K562 (cell line): ENCODE measurements at regions not wholly inside any gene's neighbourhood (a gene's known extent, or its start where the extent isn't known, plus 50 kb on each side); places are given as distances from the start of the nearest gene placed in this dataset.

Experiments
- ATAC-seq: fragments of 200-7000 bp; cut with Tn5 transposase; 3 replicates; pipeline ENCODE4 v1.9.1; 2020; ENCODE audit warnings: moderate library complexity
- BruUV-seq: library from RNA; stranded (reverse); fragments of 400-500 nt; replicated peaks from 2 replicates; lab custom pipeline; 2021; lab: Mats Ljungman, UMichigan
- CTCF ChIA-PET: fragments of 300-600 bp; formaldehyde crosslinking; extraction: SDS; loops from one replicate; lab custom pipeline; 2021; ENCODE audit warnings: low intra/inter-chr PET ratio; lab: Yijun Ruan, JAX
- POLR2A ChIA-PET: fragments of 300-600, 350-650 bp; sonication (Branson Sonifier 250); formaldehyde crosslinking; extraction: SDS; loops from one replicate; lab custom pipeline; 2021; ENCODE audit warnings: antibody characterized with exemption, inconsistent platforms; lab: Yijun Ruan, JAX
- DNase-seq, 4 experiments: peaks; one replicate each; pipeline versions ENCODE4 v3.0.0 to v3.0.0-alpha.2; 2011 to 2018; ENCODE audit warnings: low spot score in 3 of 4, mixed read lengths in 3 of 4; ENCODE audit errors: extremely low read depth in 1 of 4
- FAIRE-seq: peaks from 2 replicates; lab custom pipeline; 2011; peaks lifted over from hg19 to GRCh38; lab: Jason Lieb, UNC
- H2AFZ ChIP-seq: 2 replicates; pipeline ENCODE4 v1.6.0; 2011; ENCODE audit warnings: low read depth, low read length, control low read depth, inconsistent platforms
- H3K27ac ChIP-seq: fragments of 200-600 bp; 3 replicates; pipeline ENCODE4 v1.8.0; 2011; ENCODE audit warnings: low read depth, mild to moderate bottlenecking, control low read depth, inconsistent platforms, low read length, moderate library complexity, mixed read lengths; ENCODE audit errors: extremely low read depth
- H3K27me3 ChIP-seq, 2 experiments: fragments of 300-600 bp in 1 of 2; 2 replicates in 1 of 2; 3 replicates in 1 of 2; pipeline versions ENCODE4 v1.6.0 to v1.8.0; 2011; ENCODE audit warnings: inconsistent platforms in 2 of 2, low read length in 2 of 2, mild to moderate bottlenecking in 1 of 2, mixed read lengths in 1 of 2, moderate library complexity in 1 of 2; ENCODE audit not compliant: control insufficient read depth in 2 of 2, insufficient read depth in 2 of 2
- H3K36me3 ChIP-seq: fragments of 300-600 bp; 3 replicates; pipeline ENCODE4 v1.8.0; 2011; ENCODE audit warnings: mild to moderate bottlenecking, low read length, inconsistent platforms; ENCODE audit not compliant: control insufficient read depth, insufficient read depth
- H3K4me1 ChIP-seq, 2 experiments: fragments of 200-600 bp in 1 of 2; replicated peaks in 1 of 2; 2 replicates in 1 of 2; 3 replicates in 1 of 2; pipeline versions ENCODE4 v1.5.1 to v1.8.0; 2011; ENCODE audit warnings: inconsistent platforms in 2 of 2, low read length in 2 of 2, mild to moderate bottlenecking in 1 of 2, mixed read lengths in 1 of 2, moderate library complexity in 1 of 2; ENCODE audit not compliant: control insufficient read depth in 2 of 2, insufficient read depth in 2 of 2
- H3K4me2 ChIP-seq: 2 replicates; pipeline ENCODE4 v1.6.1; 2011; ENCODE audit warnings: low read length, control low read depth, inconsistent platforms, mixed read lengths; ENCODE audit not compliant: insufficient read depth
- H3K4me3 ChIP-seq: fragments of 200-600 bp; sonication (generic), shearing (Covaris generic); 2 replicates; pipeline ENCODE4 v1.5.1; 2016; ENCODE audit warnings: control low read depth, inconsistent platforms
- H3K79me2 ChIP-seq: fragments of 200-600 bp; 3 replicates; pipeline ENCODE4 v1.8.0; 2011; ENCODE audit warnings: low read length, inconsistent platforms; ENCODE audit not compliant: control insufficient read depth, insufficient read depth
- H3K9ac ChIP-seq, 2 experiments: 2 replicates each; pipeline versions ENCODE4 v1.6.0 to v1.6.1; 2011; ENCODE audit warnings: low read depth in 2 of 2, low read length in 2 of 2, control low read depth in 1 of 2, inconsistent platforms in 1 of 2, mild to moderate bottlenecking in 1 of 2, mixed read lengths in 1 of 2; ENCODE audit not compliant: insufficient read depth in 1 of 2
- H3K9me1 ChIP-seq: one replicate; pipeline ENCODE4 v1.6.0; 2011; ENCODE audit warnings: inconsistent platforms, mild to moderate bottlenecking, low read length, moderate library complexity; ENCODE audit not compliant: control insufficient read depth, insufficient read depth
- H3K9me3 ChIP-seq: replicated peaks from 2 replicates; pipeline ENCODE4 v1.5.1; 2011; ENCODE audit warnings: low read depth, low read length, inconsistent platforms; ENCODE audit not compliant: control insufficient read depth, insufficient read depth
- H4K20me1 ChIP-seq: replicated peaks from 2 replicates; pipeline ENCODE4 v1.6.1; 2011; ENCODE audit warnings: low read length, inconsistent platforms, mixed read lengths; ENCODE audit not compliant: control insufficient read depth, insufficient read depth
- BACH1 ChIP-seq: fragments of 200-800 bp; sonication (Bioruptor generic); IDR thresholded peaks from 2 replicates; pipeline ENCODE4 v1.6.1; 2016; ENCODE audit warnings: missing genetic modification characterization, missing compliant biosample characterization
- CTBP1 ChIP-seq: fragments of 450-650 bp; IDR thresholded peaks from 2 replicates; pipeline ENCODE4 v1.6.1; 2016; ENCODE audit warnings: borderline replicate concordance
- E2F3 ChIP-seq: fragments of 250-450 bp; sonication (Bioruptor Pico); IDR thresholded peaks from 2 replicates; pipeline ENCODE4 v1.4.0; 2020; ENCODE audit warnings: mild to moderate bottlenecking
- ETV6 ChIP-seq, 3 experiments: fragments of 150-350 bp in 1 of 3; sonication (generic) in 1 of 3; formaldehyde crosslinking in 1 of 3; IDR thresholded peaks; 2 replicates each; pipeline versions ENCODE4 v1.6.1 to v1.8.0; 2014 to 2022; ENCODE audit warnings: borderline replicate concordance in 2 of 3, low read depth in 2 of 3, antibody characterized with exemption in 1 of 3, low read length in 1 of 3, mild to moderate bottlenecking in 1 of 3, missing genetic modification reagents in 1 of 3
- FOXA1 ChIP-seq: fragments of 450-650 bp; IDR thresholded peaks from 2 replicates; pipeline ENCODE4 v1.6.1; 2016; ENCODE audit warnings: mild to moderate bottlenecking, borderline replicate concordance
- GABPB2 ChIP-seq: fragments of 250-450 bp; sonication (Bioruptor Pico); conservative IDR thresholded peaks from 2 replicates; pipeline ENCODE4 v1.5.1; 2021; ENCODE audit warnings: mild to moderate bottlenecking
- MTF1 ChIP-seq: fragments of 250-450 bp; sonication (Bioruptor Pico); IDR thresholded peaks from 2 replicates; pipeline ENCODE4 v1.9.0; 2021; ENCODE audit warnings: moderate library complexity, mild to moderate bottlenecking, inconsistent platforms, borderline replicate concordance
- PHB2 ChIP-seq: fragments of 450-650 bp; IDR thresholded peaks from 2 replicates; pipeline ENCODE4 v1.6.1; 2017; ENCODE audit warnings: low read depth
- PHF20 ChIP-seq: fragments of 450-650 bp; IDR thresholded peaks from 2 replicates; pipeline ENCODE4 v1.6.1; 2018; ENCODE audit not compliant: partially characterized antibody
- PTRF ChIP-seq: fragments of 450-650 bp; IDR thresholded peaks from 2 replicates; pipeline ENCODE4 v1.6.1; 2016; ENCODE audit warnings: mild to moderate bottlenecking, missing genetic modification characterization, missing compliant biosample characterization
- PURB ChIP-seq: sonication (generic); formaldehyde crosslinking; IDR thresholded peaks from 2 replicates; pipeline ENCODE4 v1.9.0; 2021; ENCODE audit warnings: low read depth, mild to moderate bottlenecking, missing genetic modification reagents
- RFX5 ChIP-seq: IDR thresholded peaks from 2 replicates; pipeline ENCODE4 v1.6.1; 2011; ENCODE audit warnings: low read depth, mild to moderate bottlenecking, improper control_type of control experiment, low read length
- TGIF2 ChIP-seq: sonication (generic); formaldehyde crosslinking; IDR thresholded peaks from 2 replicates; pipeline ENCODE4 v1.8.1; 2022; ENCODE audit warnings: mild to moderate bottlenecking, missing genetic modification reagents, moderate library complexity
- ZBED1 ChIP-seq: IDR thresholded peaks from 2 replicates; pipeline ENCODE4 v1.6.1; 2014
- ZKSCAN1 ChIP-seq: fragments of 150-350 bp; IDR thresholded peaks from 2 replicates; pipeline ENCODE4 v1.6.1; 2016; ENCODE audit warnings: low read depth, low read length
- ZNF217 ChIP-seq: sonication (generic); formaldehyde crosslinking; IDR thresholded peaks from 2 replicates; pipeline ENCODE4 v1.8.0; 2022; ENCODE audit warnings: mild to moderate bottlenecking, missing genetic modification reagents
- ZNF41 ChIP-seq: fragments of 250-450 bp; sonication (Bioruptor Pico); conservative IDR thresholded peaks from 2 replicates; pipeline ENCODE4 v1.4.0; 2020; ENCODE audit warnings: mild to moderate bottlenecking
- WGBS: fragments of 100-300 bp; shearing (Covaris generic); methylation state at CpG from one replicate; pipeline ENCODE4 v1.1.6; 2016; ENCODE audit warnings: low coverage, mixed read lengths; ENCODE audit not compliant: insufficient coverage; ENCODE audit errors: missing lambda C conversion rate; 5-methylcytosine and 5-hydroxymethylcytosine counted together
- in situ Hi-C: fragments of 300-500 bp; cut with MboI; formaldehyde crosslinking; loops from 4 replicates; pipeline ENCODE4 v1.15.0; 2018; ENCODE audit warnings: inconsistent platforms, mixed read lengths
- intact Hi-C: fragments of 100-400 bp; cut with micrococcal nuclease; formaldehyde crosslinking; loops from 2 replicates; pipeline ENCODE4 v1.14.2; 2022
- TF ChIP-seq, protein P1 (sequence below): fragments of 450-650 bp; formaldehyde crosslinking; IDR thresholded peaks from 2 replicates; pipeline ENCODE4 v1.4.0; 2020; ENCODE audit warnings: mild to moderate bottlenecking

DNA sequence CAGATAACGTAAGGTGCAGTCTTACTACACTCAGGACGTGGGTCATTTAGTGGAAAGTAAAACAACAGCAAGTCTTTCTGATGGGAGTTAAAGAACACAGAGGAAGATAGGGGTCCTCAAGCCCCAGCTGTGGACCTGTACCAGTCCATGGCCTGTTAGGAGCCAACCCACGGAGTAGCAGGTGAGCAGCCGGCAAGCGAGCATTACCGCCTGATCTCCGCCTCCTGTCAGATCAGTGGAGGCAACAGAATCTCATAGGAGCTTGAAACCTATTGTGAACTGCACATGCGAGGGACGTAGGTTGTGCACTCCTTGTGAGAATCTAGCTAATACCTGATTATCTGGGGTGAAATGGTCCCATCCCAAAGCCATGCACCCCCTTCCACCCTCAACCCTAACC lies 1180.8 kb downstream of the FSTL5 start:
- WGBS, result 0% methylated on average over 1 of the region's 9 CpGs
- in situ Hi-C loops (no loop called here), intact Hi-C loops (no loop called here)
- no peak for ATAC-seq
- H4K20me1 ChIP-seq, result no peaks in the 10 kb centered on the region
- H3K4me3 ChIP-seq, result no peak overlapping the region
- ChIA-PET POLR2A (no interaction called here), CTCF (no interaction called here)
- no peak for FAIRE-seq
- no peak overlapping the region for H3K9ac ChIP-seq
- no peaks in the 10 kb centered on the region for H3K79me2 ChIP-seq
- H2AFZ ChIP-seq, result no peak overlapping the region
- no peaks in the 10 kb centered on the region for H3K27me3 ChIP-seq
- H3K9me1 ChIP-seq, result no peaks in the 10 kb centered on the region
- no peak for DNase-seq
- no peaks in the 10 kb centered on the region for H3K9me3 ChIP-seq
- no peaks in the 10 kb centered on the region for H3K4me1 ChIP-seq
- H3K27ac ChIP-seq, result no peak overlapping the region
- no peak overlapping the region for H3K4me2 ChIP-seq
- H3K36me3 ChIP-seq, result no peaks in the 10 kb centered on the region
- BruUV-seq, result no TSS peak
- TF ChIP-seq PURB (CRISPR knock-in tag) (no peak), ZNF217 (CRISPR knock-in tag) (no peak), CTBP1 (no peak), TGIF2 (CRISPR knock-in tag) (no peak), GABPB2 (no peak), ZNF41 (CRISPR knock-in tag) (no peak), ETV6 (IDR thresholded peaks at IDR 0.05; ENCODE audit: borderline replicate concordance in 1 of 2, low read depth in 2 of 2, low read length in 1 of 2) (no peak), ETV6 (CRISPR knock-in tag; IDR thresholded peaks at IDR 0.05; ENCODE audit: borderline replicate concordance) (no peak), E2F3 (CRISPR knock-in tag) (no peak), PTRF (tag) (no peak), FOXA1 (no peak), PHF20 (no peak), MTF1 (CRISPR knock-in tag) (no peak), ZBED1 (no peak), PHB2 (no peak), ZKSCAN1 (no peak), RFX5 (no peak), BACH1 (tag) (no peak)
- TF ChIP-seq, protein P1, sequence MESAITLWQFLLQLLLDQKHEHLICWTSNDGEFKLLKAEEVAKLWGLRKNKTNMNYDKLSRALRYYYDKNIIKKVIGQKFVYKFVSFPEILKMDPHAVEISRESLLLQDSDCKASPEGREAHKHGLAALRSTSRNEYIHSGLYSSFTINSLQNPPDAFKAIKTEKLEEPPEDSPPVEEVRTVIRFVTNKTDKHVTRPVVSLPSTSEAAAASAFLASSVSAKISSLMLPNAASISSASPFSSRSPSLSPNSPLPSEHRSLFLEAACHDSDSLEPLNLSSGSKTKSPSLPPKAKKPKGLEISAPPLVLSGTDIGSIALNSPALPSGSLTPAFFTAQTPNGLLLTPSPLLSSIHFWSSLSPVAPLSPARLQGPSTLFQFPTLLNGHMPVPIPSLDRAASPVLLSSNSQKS (CRISPR knock-in tag), result no peak
